Lung microvascular endothelial cell (primary cell): ENCODE measurements at regions not wholly inside any gene's neighbourhood (a gene's known extent, or its start where the extent isn't known, plus 50 kb on each side); places are given as distances from the start of the nearest gene placed in this dataset.
A peak's percentile ranks its signal among the peaks of the same experiment; 100 is the strongest.

Source experiments
- DNase-seq, 2 donors: peaks; one replicate each; pipeline versions ENCODE4 v3.0.0 to v3.0.0-alpha.2; 2010; ENCODE audit warnings: low read depth in 2 of 2

DNA sequence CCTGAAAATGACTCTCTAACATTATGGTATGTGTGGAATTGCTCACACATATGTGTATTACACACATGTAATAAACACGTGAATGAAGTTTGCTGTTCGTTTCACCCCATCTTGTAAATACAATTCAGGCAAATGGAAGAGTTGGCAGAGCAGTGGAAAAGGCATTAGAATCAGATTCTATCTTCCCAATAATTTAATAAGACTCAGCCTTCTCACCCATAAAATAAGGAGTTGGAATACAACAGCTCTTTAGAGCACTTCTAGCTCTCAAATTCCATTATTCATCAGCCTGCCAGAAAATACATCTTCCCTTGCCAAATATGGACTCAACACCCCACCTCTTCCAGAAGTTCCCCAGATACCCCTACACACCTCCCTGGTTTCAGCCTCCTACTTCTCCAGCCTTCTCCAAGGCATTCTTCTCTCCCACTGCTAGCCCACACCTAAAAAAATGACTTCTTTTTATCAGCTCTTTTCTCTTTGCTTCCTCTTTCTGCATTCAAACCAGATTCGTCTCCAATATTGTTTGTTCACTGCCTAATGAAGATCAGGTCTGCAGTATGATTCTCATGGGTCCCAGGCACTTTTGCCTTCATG lies 66.2 kb upstream of the DYRK2 start:
- no peak for DNase-seq

DNA sequence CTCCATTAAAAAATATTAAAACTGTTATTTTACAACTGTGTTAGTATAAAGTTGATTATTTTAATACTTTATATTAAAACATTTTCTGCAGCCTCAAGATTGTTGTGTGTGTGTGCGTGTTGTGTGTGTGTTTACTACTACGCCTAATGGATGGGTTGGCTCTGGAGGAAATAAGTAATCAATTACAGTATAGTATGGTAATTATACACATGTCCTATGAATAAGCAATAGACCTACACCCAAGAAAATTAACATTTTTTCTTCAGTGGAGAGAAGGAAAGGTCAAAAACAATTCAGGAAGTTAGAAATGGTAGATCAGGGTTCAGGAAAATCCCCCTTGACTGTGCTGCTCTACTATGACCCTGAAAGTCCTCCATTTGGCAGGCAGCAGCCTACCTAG lies 65.7 kb upstream of the DYRK2 start:
- no peak for DNase-seq

DNA sequence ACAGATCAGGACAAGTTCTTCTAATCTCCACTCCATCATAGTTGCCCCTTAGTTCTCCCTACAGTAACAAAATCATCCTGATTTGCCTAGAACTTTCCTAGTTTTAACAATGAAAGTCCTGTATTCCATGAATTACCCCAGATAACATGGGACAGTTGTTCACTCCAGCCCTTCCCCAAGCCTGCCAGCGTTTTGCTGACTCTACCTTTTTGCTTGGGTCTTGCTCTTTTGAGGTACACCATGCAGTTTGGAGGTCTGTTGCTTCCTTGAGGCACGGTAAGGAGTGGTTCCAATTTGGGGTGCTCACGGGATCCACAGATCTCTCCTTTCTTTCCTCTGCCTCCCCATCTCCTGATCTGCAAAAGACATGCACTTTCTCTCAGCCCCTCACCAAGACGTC lies 61.6 kb upstream of the DYRK2 start:
- DNase-seq: no peak

DNA sequence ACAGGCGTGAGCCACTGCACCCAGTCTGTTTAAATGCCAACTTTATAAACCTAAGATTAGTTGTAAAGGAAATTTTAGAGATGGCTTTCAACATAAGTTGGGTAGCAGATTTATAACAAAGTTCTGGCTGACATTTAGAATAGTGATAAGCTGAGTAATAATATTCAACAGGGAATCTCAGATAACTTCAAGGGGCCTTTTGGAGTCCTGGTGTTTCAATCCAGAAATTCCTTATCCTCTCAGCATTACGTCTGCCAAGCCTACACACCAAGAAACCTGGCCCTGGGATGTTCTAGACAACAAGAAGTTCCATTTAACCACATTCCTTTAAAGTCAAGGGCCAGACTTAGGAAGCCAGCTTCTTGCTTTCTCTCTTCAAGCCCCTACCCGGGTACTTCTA lies 59.5 kb upstream of the DYRK2 start:
- no peak for DNase-seq

DNA sequence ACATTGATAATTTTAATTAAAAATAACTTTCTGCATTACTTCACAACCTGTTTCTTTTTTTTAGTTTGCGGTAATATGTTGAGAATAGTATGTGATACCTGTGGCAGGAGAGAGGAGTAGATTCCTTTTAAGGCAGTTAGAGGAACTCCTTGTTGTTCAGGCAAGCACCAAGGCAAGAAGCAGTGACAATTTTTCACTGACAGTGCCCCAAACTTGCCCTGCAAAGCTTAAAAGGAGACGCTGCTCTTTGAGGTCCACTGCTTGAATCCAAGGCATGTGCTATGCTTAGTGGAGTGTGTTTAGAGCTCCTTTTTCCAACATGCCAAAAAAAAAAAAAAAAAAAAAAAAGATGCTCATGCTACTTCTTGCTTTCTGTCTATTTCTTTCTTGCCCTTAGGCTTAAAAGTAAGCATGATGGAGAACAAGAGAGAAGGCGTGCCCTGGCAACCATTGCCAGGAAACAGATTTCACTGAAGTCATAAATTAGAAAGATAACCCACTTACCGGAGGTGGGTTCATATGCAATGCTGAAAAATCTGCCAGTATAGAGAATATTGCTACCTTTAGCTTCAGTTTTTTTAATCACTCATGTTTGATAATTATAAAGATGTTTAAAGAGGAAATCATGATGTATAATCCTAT lies 58.3 kb upstream of the DYRK2 start:
- no peak for DNase-seq

DNA sequence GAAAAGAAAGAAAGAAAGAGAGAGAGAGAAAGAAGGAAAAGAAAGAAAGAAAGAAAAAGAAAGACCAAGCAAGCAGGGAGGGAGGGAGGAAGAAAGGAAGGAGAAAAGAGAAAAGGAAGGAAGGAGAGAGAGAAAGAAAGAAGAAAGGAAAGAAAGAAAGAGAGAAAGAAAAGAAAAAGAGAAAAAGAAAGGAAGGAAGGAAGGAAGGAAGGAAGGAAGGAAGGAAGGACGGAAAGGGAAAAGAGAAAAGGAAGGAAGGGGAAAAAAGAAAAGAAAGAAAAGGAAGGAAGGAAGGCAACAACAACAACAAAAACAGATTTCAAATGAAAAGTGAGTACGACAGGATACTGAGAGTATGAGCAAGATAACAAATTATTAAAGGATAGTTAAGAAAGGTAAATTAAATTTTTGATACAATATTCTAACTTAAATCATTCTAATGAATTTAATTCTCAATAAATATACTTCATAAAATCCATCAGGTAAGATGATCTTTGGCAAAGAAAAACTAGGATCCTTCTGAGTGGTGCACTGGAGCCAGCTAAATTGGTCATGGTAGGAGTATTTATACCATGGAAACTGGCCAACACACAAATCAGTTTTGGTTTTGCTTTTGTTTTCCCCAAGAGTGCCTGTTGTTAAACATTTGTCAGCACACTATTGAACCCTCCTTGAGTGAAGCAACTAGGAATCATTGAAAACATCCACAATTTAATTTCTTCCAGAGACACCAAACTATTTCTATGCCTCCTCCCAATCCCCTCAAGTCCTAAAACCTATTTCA lies 56.1 kb upstream of the DYRK2 start:
- peak; percentile 36 to 45 for DNase-seq

DNA sequence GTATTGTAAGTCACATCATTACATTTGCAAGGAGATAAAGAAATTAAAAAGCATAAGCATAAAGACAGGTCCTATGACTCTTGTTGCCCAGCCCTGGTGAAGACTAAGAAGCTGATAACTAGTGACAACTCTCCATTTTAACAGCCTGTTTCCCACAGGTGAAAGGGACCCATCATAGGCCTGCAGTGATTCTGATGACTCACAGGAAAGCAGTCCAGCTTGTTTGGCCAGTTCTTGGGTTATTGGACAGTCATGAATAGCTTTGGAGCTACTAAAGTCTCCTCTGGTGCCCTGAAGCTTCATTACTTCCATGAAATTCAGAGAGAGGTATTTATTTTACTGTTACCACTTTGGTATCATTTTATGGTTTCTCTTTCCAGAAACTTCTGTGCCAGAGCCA lies 55.5 kb upstream of the DYRK2 start:
- peak in 1 of 2 donors; percentile 4 for DNase-seq

DNA sequence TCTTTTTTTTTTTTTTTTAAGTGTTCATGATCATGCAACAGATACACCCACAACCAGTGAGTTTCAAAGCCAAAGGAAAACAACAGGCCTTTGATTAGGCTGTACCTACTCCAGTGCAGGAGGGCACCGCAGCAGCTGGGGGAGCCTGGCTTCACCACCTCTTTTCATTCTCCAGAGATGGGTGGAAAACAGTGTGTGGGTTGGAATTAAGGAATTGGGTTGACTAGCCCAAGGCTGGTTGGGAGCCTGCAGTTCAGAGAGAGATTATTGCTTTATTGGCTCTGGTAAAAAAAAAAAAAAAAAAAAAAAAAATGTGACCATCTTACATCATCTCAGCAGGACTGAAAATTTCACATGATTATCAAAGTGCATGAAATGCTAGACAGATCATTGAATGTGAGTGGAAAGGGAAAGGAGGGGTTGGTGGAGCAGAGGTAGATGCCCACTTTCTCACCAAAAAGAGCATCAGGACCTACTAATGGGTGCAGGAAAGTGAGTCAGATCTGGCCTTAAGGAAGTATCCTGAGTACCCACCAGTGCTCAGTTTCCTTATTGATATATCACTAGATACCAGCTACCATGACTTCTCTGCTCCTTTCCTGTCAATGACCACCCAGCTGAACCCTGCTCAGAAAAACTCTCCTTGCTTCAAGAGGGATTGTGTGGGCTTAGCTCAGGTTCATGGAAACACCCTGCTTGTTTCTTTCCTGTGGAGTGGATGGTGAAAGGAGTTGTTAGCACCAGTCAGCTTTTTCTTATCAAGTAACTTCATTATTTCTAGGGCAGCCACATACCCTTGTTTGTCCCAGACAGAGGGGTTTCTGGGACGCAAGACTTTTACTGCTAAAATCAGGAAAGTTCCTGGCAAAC lies 54.8 kb upstream of the DYRK2 start:
- no peak for DNase-seq

DNA sequence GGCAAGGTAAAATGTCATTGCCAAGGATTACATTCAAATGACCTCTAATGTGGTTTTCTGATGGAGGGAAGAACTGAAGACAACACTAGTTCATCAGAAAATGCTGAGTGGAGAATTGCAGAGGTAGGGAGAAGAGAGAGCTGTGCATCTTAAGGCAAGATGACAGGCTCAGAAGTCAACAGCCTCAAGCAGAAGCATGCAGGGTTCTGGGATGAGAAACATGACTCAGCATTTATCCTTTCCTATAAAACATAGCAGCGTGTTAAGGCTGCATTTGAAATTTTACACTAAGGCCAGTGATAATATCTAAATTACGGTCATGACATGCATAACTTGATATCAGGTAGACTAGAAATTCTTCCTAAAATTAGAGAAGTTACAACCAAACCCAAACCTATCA lies 53.7 kb upstream of the DYRK2 start:
- DNase-seq: no peak

DNA sequence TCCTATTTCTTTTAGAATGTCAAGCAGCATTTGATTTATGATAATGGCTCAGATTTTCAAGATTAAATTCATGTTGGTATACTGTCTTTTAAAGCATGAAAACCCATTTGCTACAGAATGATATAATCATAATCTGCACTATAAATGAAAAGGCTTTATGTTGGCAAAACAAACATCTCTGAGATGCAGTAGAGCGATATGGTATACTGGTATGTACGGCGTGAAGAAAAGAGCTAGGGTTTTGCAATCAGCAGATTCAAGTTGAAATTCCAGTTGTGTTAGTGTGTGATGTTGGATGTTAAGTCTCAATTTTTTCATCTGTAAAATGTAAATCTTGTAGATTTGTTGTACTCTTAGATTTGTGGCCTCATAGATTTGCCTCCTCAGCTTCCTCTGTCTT lies 53.2 kb upstream of the DYRK2 start:
- DNase-seq: no peak

DNA sequence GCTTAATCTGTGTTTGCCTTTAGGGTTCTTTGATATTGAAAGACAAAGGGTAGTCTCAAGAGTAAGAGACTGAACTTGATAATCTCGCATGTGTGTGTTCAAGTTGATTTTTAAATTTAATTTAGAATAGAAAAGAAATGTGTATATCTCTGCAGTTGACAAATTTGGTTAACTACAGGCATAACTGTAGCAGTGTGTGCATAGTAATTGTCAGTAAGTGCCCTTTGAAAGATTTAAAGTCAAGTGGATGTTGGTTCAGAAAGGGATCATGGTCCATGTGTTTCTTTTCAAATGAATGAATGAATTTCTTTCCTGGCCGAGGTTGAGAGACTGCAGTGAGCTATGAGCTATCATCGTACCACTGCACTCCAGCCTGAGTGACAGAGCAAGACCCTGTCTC lies 49.9 kb upstream of the DYRK2 start:
- DNase-seq: no peak
